COLO668 (cell line): ENCODE measurements at regions not wholly inside any gene's neighbourhood (a gene's known extent, or its start where the extent isn't known, plus 50 kb on each side); places are given as distances from the start of the nearest gene placed in this dataset.
"Not testable (repeated sequence)": the region's sequence is repeated elsewhere in the genome, so short reads cannot be mapped to it uniquely, and the experiment has no call there.

Experiments used
- DNase-seq: peaks from one replicate; lab custom pipeline; 2025; ENCODE audit not compliant: unreplicated experiment; lab: John Stamatoyannopoulos, UW

- no peak for DNase-seq
Measured at GRCh38 chr11:80328774-80329173, 887.9 kb upstream of the TENM4 start.

- no peak for DNase-seq
Measured at GRCh38 chr11:80327956-80328614, 887.3 kb upstream of the TENM4 start.

GRCh38 chr11:80321786-80322185, 881.0 kb upstream of the TENM4 start:
- DNase-seq, result no peak

DNA sequence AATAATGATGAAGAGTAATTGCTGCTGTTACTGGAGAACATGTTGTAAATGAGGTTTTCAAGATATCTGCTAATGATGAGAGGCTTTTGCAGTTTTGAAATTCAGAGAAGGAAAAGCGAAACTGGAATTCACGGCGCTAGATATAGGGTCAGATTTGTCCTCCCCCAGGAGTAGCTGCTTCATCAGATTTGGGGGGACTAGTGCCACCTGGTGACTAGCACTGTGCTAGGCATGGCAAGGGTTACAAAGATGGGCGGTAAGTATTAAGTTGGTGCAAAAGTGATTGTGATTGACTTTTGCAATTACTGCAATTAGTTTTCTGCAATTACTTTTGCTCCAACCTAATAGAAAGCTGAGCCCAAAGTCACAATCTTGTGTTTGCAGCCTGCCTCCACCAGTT, 879.9 kb upstream of the TENM4 start:
- DNase-seq, result peak; percentile 1

- no peak for DNase-seq
Measured at GRCh38 chr11:80320226-80320625, 879.4 kb upstream of the TENM4 start.

- no peak for DNase-seq
Measured at GRCh38 chr11:80317612-80318011, 876.8 kb upstream of the TENM4 start.

DNA sequence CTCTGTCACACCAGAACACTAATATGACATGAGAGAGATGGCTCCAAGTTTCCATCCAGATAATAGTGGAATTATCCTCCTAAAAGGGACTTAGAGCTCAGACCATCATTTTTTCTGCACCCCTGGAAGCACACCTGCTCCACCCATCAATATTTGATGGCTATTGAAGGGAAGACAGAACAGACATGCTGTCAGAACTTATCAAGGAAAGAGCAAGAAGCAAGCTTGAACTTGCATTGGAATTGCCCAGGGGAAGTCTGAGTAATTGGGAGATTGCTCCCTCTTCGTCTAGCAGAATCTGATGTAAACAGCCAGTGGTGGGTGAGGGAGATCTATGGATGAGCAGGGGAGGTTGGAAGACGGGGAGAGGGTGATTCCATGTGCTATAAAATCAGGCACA, 874.4 kb upstream of the TENM4 start:
- no peak for DNase-seq

GRCh38 chr11:80309301-80309700, 868.5 kb upstream of the TENM4 start:
- no peak for DNase-seq

GRCh38 chr11:80307676-80308075, 866.8 kb upstream of the TENM4 start:
- DNase-seq, result no peak

GRCh38 chr11:80297858-80298632, 857.2 kb upstream of the TENM4 start:
- DNase-seq, result no peak

- DNase-seq, result no peak
Measured at GRCh38 chr11:80293293-80293692, 852.5 kb upstream of the TENM4 start.

DNA sequence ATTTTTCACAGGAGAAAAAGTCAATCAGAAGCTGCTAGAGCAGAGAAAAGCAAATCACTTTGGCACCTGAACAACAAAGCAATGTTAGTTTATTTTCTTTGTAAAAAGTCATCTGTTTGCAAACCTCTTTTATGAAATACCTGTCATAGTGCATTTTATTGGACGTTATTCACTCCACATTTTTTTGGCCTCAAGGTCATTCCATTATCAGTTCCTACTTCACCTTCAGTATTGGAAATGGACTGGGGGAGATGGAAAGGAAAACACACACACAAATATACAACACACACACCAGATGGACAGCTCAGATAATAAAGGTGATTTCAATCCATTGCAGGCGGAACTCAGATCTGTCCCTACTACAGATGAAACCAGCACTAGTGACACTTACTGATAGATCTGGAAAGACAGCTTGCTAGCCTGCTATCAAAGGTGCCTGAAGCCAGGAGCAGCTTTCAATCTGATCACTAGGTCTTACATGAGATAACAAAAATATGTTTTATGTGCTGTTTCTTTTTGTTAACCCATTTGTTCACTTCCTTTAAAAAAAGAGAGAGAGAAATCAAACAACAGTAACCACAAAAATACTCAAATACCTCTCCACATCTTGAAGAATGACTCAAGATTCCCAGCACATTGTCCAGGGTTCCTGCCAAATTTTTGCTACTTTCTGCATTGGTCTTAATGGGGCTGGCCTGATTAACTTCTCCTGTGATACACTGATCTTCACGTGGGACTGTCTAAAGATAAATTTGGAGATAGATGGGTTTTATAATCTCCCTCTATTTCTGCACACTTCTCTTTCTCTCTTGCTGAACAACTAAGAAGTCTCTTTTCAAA, 844.3 kb upstream of the TENM4 start:
- no peak for DNase-seq

DNA sequence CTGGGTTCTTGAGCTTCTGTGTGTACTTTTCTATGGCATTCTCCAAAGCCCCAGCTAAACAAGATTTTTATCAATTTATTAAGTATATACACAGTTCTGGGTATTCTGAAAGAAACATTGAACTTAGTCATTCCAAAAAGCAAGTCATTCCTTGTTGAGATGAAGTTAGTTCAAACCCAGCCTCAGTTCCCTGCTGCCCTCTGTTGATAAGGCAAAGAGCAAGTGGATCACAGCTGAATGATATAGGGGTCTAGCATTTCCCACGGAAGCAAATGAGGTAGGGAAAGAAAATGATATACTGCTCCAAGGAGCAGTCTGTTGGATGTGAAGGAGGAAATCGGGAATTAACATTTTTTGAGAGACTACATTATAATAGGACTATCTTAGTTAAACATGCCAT, 841.8 kb upstream of the TENM4 start:
- no peak for DNase-seq

GRCh38 chr11:80281194-80281593, 840.4 kb upstream of the TENM4 start:
- no peak for DNase-seq

DNA sequence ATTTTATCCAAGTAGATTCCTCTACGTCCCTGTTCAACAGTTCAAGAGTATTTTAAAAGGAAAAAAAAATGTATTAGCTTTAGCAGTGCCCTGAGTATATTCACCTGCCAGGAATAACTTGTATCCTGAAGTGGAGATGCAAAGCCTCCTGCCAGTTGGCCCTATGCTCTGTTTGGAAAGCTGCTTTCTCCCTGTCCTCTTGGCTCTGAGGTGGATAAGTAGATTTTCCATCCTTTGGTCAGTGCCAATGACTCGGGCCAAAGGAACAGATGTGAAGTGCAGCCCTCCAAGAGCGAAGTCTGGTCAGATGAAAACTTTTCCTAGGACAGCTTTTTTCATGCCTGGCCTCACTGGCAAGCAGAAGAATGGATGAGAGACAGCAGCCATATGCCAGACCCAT, 839.9 kb upstream of the TENM4 start:
- no peak for DNase-seq

DNA sequence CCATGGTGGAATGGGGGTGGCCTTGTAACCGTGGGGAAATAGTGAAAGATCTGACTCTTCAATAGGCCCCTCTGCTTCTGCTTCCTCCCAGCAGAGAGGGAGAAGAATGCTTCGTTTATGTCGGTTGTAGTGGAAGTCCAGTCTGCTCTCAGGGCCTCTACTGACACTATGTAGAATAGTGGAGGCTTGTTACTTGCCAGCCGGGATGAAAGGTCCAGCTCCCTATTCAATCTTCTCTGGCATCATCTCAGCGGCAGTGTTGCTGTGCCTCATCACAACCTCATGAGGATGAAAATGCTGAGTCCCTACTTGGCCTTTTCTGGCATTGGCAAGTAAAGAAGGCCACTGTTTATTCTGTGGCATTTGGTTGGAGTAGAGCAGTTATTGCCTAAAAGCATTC, 820.9 kb upstream of the TENM4 start:
- DNase-seq, result no peak

- DNase-seq, result not testable (repeated sequence)
Measured at GRCh38 chr11:80257319-80258015, 816.6 kb upstream of the TENM4 start.

GRCh38 chr11:80255021-80255420, 814.2 kb upstream of the TENM4 start:
- DNase-seq, result no peak

- DNase-seq, result no peak
Measured at GRCh38 chr11:80241766-80242165, 800.9 kb upstream of the TENM4 start.

DNA sequence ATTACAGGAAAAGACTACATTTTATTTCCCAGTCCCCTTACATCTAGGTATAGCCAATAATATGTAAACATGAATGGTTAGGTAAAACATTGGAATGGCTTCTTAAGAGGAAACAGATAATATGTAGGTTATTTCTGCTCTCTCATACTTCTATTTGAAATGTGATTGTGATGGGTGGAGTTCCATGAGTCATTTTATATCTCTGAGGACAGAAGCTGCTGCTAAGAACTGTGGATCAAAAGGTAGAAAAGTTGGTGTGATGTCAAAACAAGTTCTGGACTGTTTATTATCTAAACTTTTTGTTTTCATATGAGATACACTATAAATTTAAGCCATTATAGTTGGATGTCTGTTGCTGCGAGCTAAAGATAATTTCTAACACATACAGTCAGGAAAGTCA, 799.4 kb upstream of the TENM4 start:
- DNase-seq, result no peak

GRCh38 chr11:80239217-80239616, 798.4 kb upstream of the TENM4 start:
- no peak for DNase-seq
